GM23338 (cell line): ENCODE measurements at regions not wholly inside any gene's neighbourhood (a gene's known extent, or its start where the extent isn't known, plus 50 kb on each side); places are given as distances from the start of the nearest gene placed in this dataset.

ENCODE experiments used
- ATAC-seq: fragments of 200-7000 bp; cut with Tn5 transposase; 3 replicates; pipeline ENCODE4 v1.9.1; 2020
- DNase-seq: peaks from one replicate; pipeline ENCODE4 v3.0.0-alpha.2; 2015; ENCODE audit warnings: low spot score
- H2AFZ ChIP-seq: fragments of 200-600 bp; sonication (generic); 2 replicates; pipeline ENCODE4 v1.8.0; 2016; ENCODE audit warnings: antibody characterized with exemption, mild to moderate bottlenecking, moderate library complexity
- H3F3A ChIP-seq: fragments of 200-600 bp; sonication (generic); replicated peaks from 2 replicates; pipeline ENCODE4 v1.8.0; 2017; ENCODE audit warnings: antibody characterized with exemption, mixed run types, low read depth
- H3K27ac ChIP-seq: fragments of 200-600 bp; sonication (generic); 2 replicates; pipeline ENCODE4 v1.6.1; 2016; ENCODE audit warnings: low read depth
- H3K27me3 ChIP-seq: fragments of 200-600 bp; sonication (generic); 2 replicates; pipeline ENCODE4 v1.8.0; 2016; ENCODE audit warnings: mild to moderate bottlenecking, mixed run types, moderate library complexity; ENCODE audit not compliant: insufficient read depth
- H3K36me3 ChIP-seq: fragments of 200-600 bp; sonication (generic); 2 replicates; pipeline ENCODE4 v1.8.0; 2016; ENCODE audit warnings: mild to moderate bottlenecking; ENCODE audit not compliant: insufficient read depth
- H3K4me1 ChIP-seq: fragments of 200-600 bp; sonication (generic); 2 replicates; pipeline ENCODE4 v1.8.0; 2016; ENCODE audit warnings: mild to moderate bottlenecking, moderate library complexity; ENCODE audit not compliant: insufficient read depth
- H3K4me2 ChIP-seq: fragments of 200-600 bp; sonication (generic); 2 replicates; pipeline ENCODE4 v1.7.1; 2017; ENCODE audit warnings: mixed run types
- H3K4me3 ChIP-seq: fragments of 200-600 bp; sonication (generic); 2 replicates; pipeline ENCODE4 v1.6.1; 2016; ENCODE audit warnings: mixed run types
- H3K79me2 ChIP-seq: fragments of 200-600 bp; sonication (generic); replicated peaks from 2 replicates; pipeline ENCODE4 v1.8.0; 2017; ENCODE audit warnings: mild to moderate bottlenecking; ENCODE audit not compliant: insufficient read depth
- H3K9me2 ChIP-seq: fragments of 200-600 bp; sonication (generic); 2 replicates; pipeline ENCODE4 v1.8.0; 2017; ENCODE audit not compliant: insufficient read depth
- H4K20me1 ChIP-seq: fragments of 200-600 bp; sonication (generic); replicated peaks from 2 replicates; pipeline ENCODE4 v1.8.0; 2017; ENCODE audit warnings: mild to moderate bottlenecking; ENCODE audit not compliant: insufficient read depth
- H3K27ac Mint-ChIP-seq: 2 replicates; pipeline ENCODE4 v1.8.0; 2020; ENCODE audit warnings: inconsistent platforms, mild to moderate bottlenecking, moderate library complexity, mixed read lengths
- H3K27me3 Mint-ChIP-seq: 3 replicates; pipeline ENCODE4 v1.8.0; 2022; ENCODE audit warnings: low read depth, mild to moderate bottlenecking, moderate library complexity, mixed read lengths, inconsistent platforms; ENCODE audit not compliant: insufficient read depth, poor library complexity
- H3K36me3 Mint-ChIP-seq: 3 replicates; pipeline ENCODE4 v1.8.0; 2021; ENCODE audit warnings: low read depth, mild to moderate bottlenecking, inconsistent platforms, moderate library complexity, mixed read lengths
- H3K4me1 Mint-ChIP-seq: 3 replicates; pipeline ENCODE4 v1.8.0; 2020; ENCODE audit warnings: mild to moderate bottlenecking, inconsistent platforms, mixed read lengths
- H3K4me3 Mint-ChIP-seq: 3 replicates; pipeline ENCODE4 v1.8.0; 2021; ENCODE audit warnings: moderate library complexity, mild to moderate bottlenecking, inconsistent platforms, mixed read lengths
- H3K9me3 Mint-ChIP-seq: 3 replicates; pipeline ENCODE4 v1.8.0; 2020; ENCODE audit warnings: moderate library complexity, mild to moderate bottlenecking, inconsistent platforms, mixed read lengths
- CREB1 ChIP-seq: fragments of 250-450 bp; sonication (Bioruptor Pico); IDR thresholded peaks from 2 replicates; pipeline ENCODE4 v1.5.0; 2020; ENCODE audit warnings: low read depth, mild to moderate bottlenecking, moderate library complexity
- EZH2 ChIP-seq: fragments of 200-600 bp; sonication (generic); IDR thresholded peaks from one replicate; pipeline ENCODE4 v1.8.0; 2017; ENCODE audit warnings: antibody characterized with exemption, mild to moderate bottlenecking, low read depth; ENCODE audit not compliant: unreplicated experiment
- EZH2phosphoT487 ChIP-seq: fragments of 200-600 bp; sonication (generic); IDR thresholded peaks from one replicate; pipeline ENCODE4 v1.8.1; 2018; ENCODE audit warnings: antibody characterized with exemption; ENCODE audit not compliant: unreplicated experiment
- JUNB ChIP-seq: IDR thresholded peaks from one replicate; pipeline ENCODE4 v1.6.1; 2016; ENCODE audit warnings: antibody characterized with exemption; ENCODE audit not compliant: unreplicated experiment
- NANOG ChIP-seq: IDR thresholded peaks from 2 replicates; pipeline ENCODE4 v1.6.1; 2016; ENCODE audit warnings: antibody characterized with exemption, borderline replicate concordance
- POLR2AphosphoS5 ChIP-seq: IDR thresholded peaks from 2 replicates; pipeline ENCODE4 v1.6.1; 2016; ENCODE audit warnings: antibody characterized with exemption, low read depth
- STAT1 ChIP-seq: IDR thresholded peaks from one replicate; pipeline ENCODE4 v1.6.1; 2016; ENCODE audit warnings: antibody characterized with exemption; ENCODE audit not compliant: unreplicated experiment
- ZNF114 ChIP-seq: fragments of 250-450 bp; sonication (Bioruptor Pico); IDR thresholded peaks from 2 replicates; pipeline ENCODE4 v1.5.0; 2020; ENCODE audit warnings: mild to moderate bottlenecking, moderate library complexity
- ZNF331 ChIP-seq: fragments of 250-450 bp; sonication (Bioruptor Pico); IDR thresholded peaks from 2 replicates; pipeline ENCODE4 v1.5.0; 2020; ENCODE audit warnings: low read depth, mild to moderate bottlenecking, moderate library complexity
- TF ChIP-seq, protein P1 (sequence below): IDR thresholded peaks from 2 replicates; pipeline ENCODE4 v1.6.1; 2016; ENCODE audit warnings: antibody characterized with exemption
- TF ChIP-seq, protein P2 (sequence below), 2 experiments: fragments of 200-600 bp in 1 of 2; sonication (generic) in 1 of 2; conservative IDR thresholded peaks; 2 replicates each; pipeline versions ENCODE4 v1.5.1 to v1.6.1; 2016 to 2017; ENCODE audit warnings: antibody characterized with exemption in 2 of 2, low read depth in 2 of 2, mild to moderate bottlenecking in 2 of 2, moderate library complexity in 1 of 2
- TF ChIP-seq, protein P3 (sequence below): IDR thresholded peaks from one replicate; pipeline ENCODE4 v1.6.1; 2018; ENCODE audit warnings: antibody characterized with exemption; ENCODE audit not compliant: unreplicated experiment

DNA sequence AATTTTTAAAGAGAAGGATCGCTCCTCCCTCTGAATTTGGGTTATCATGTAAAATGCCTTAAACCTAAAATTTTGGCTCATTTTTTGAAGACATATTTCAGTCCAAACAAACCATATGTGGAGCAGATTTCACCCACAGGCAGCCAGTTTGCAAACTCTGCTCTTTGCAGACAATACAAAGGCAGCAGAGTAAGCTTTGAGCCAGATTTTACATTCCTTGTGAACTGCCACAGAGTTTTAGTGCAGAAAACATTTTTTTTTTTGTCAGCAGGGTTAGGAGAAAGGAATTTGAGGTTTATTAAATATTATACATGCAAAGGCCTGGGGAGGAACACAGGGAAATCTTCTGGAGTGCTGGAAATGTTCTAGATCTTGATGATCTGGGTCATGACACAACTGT, 171.9 kb upstream of the FN1 start:
- no peak overlapping the region for H3K4me3 Mint-ChIP-seq
- peak overlapping the region; percentile 60; the same call in 1 of the 2 replicates for H3K27ac ChIP-seq
- no peak overlapping the region for H3K27ac Mint-ChIP-seq
- H2AFZ ChIP-seq: no peak overlapping the region
- H3K4me1 ChIP-seq: peaks cover 20% of the 10 kb centered on the region
- H3K9me3 Mint-ChIP-seq: no peaks in the 10 kb centered on the region; the same call in 2 of the 3 replicates
- no peaks in the 10 kb centered on the region for H3K27me3 Mint-ChIP-seq
- H3K27me3 ChIP-seq: no peaks in the 10 kb centered on the region
- H3K79me2 ChIP-seq: no peaks in the 10 kb centered on the region
- no peaks in the 10 kb centered on the region for H3K36me3 ChIP-seq
- no peak overlapping the region for H3K4me3 ChIP-seq
- H3K4me1 Mint-ChIP-seq: peaks cover 19% of the 10 kb centered on the region
- no peak overlapping the region for H3K4me2 ChIP-seq
- TF ChIP-seq STAT1 (no peak), POLR2AphosphoS5 (no peak), EZH2 (no peak), EZH2phosphoT487 (no peak)
- TF ChIP-seq, protein P1, sequence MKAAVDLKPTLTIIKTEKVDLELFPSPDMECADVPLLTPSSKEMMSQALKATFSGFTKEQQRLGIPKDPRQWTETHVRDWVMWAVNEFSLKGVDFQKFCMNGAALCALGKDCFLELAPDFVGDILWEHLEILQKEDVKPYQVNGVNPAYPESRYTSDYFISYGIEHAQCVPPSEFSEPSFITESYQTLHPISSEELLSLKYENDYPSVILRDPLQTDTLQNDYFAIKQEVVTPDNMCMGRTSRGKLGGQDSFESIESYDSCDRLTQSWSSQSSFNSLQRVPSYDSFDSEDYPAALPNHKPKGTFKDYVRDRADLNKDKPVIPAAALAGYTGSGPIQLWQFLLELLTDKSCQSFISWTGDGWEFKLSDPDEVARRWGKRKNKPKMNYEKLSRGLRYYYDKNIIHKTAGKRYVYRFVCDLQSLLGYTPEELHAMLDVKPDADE: no peak
- peaks cover 17% of the 10 kb centered on the region for H3K9me2 ChIP-seq
- ATAC-seq: no peak
- no peaks in the 10 kb centered on the region for H3K36me3 Mint-ChIP-seq
- 0 out of 2 replicates have a peak, but pooled peaks cover 5% of the 10 kb centered on the region for H3F3A ChIP-seq
- DNase-seq: no peak
- no peaks in the 10 kb centered on the region for H4K20me1 ChIP-seq

DNA sequence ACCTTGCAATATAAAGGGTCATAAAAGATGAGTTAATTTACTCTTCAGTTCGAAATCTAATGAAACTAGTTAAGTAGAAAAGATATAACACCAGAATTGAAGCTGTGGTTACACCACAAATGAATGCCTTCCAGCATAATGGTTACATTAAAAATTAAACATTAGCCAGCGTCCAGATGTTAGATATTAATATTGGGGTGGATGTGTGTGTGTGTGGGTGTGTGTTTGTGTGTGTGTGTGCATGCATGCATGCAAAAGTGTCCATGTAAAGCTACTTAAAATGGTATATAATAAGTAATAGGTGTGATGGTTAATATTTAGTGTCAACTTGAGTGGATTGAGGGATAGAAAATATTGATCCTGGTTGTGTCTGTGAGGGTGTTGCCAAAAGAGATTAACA, 170.4 kb upstream of the FN1 start:
- 0 out of 2 replicates have a peak, but pooled peaks cover 5% of the 10 kb centered on the region for H3F3A ChIP-seq
- H3K79me2 ChIP-seq: no peaks in the 10 kb centered on the region
- no peak for ATAC-seq
- no peak overlapping the region for H2AFZ ChIP-seq
- peaks cover 6% of the 10 kb centered on the region for H3K4me1 ChIP-seq
- H3K9me2 ChIP-seq: peaks cover 17% of the 10 kb centered on the region
- H3K27me3 ChIP-seq: no peaks in the 10 kb centered on the region
- H3K4me3 Mint-ChIP-seq: no peak overlapping the region
- no peaks in the 10 kb centered on the region for H4K20me1 ChIP-seq
- no peak overlapping the region for H3K4me2 ChIP-seq
- no peaks in the 10 kb centered on the region for H3K9me3 Mint-ChIP-seq
- H3K4me1 Mint-ChIP-seq: peaks cover 6% of the 10 kb centered on the region
- no peaks in the 10 kb centered on the region for H3K36me3 ChIP-seq
- no peak overlapping the region for H3K27ac Mint-ChIP-seq
- H3K36me3 Mint-ChIP-seq: no peaks in the 10 kb centered on the region
- no peak overlapping the region for H3K27ac ChIP-seq
- H3K4me3 ChIP-seq: no peak overlapping the region
- no peak for DNase-seq
- no peaks in the 10 kb centered on the region for H3K27me3 Mint-ChIP-seq
- TF ChIP-seq STAT1 (no peak), EZH2phosphoT487 (no peak), ZNF114 (no peak), POLR2AphosphoS5 (no peak), CREB1 (no peak), NANOG (no peak), ZNF331 (CRISPR knock-in tag) (no peak), JUNB (no peak), EZH2 (no peak)
- TF ChIP-seq, protein P1: no peak
- TF ChIP-seq, protein P2, sequence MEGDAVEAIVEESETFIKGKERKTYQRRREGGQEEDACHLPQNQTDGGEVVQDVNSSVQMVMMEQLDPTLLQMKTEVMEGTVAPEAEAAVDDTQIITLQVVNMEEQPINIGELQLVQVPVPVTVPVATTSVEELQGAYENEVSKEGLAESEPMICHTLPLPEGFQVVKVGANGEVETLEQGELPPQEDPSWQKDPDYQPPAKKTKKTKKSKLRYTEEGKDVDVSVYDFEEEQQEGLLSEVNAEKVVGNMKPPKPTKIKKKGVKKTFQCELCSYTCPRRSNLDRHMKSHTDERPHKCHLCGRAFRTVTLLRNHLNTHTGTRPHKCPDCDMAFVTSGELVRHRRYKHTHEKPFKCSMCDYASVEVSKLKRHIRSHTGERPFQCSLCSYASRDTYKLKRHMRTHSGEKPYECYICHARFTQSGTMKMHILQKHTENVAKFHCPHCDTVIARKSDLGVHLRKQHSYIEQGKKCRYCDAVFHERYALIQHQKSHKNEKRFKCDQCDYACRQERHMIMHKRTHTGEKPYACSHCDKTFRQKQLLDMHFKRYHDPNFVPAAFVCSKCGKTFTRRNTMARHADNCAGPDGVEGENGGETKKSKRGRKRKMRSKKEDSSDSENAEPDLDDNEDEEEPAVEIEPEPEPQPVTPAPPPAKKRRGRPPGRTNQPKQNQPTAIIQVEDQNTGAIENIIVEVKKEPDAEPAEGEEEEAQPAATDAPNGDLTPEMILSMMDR (conservative IDR thresholded peaks at IDR 0.05; ENCODE audit: low read depth in 2 of 2): no peak
- TF ChIP-seq, protein P3, sequence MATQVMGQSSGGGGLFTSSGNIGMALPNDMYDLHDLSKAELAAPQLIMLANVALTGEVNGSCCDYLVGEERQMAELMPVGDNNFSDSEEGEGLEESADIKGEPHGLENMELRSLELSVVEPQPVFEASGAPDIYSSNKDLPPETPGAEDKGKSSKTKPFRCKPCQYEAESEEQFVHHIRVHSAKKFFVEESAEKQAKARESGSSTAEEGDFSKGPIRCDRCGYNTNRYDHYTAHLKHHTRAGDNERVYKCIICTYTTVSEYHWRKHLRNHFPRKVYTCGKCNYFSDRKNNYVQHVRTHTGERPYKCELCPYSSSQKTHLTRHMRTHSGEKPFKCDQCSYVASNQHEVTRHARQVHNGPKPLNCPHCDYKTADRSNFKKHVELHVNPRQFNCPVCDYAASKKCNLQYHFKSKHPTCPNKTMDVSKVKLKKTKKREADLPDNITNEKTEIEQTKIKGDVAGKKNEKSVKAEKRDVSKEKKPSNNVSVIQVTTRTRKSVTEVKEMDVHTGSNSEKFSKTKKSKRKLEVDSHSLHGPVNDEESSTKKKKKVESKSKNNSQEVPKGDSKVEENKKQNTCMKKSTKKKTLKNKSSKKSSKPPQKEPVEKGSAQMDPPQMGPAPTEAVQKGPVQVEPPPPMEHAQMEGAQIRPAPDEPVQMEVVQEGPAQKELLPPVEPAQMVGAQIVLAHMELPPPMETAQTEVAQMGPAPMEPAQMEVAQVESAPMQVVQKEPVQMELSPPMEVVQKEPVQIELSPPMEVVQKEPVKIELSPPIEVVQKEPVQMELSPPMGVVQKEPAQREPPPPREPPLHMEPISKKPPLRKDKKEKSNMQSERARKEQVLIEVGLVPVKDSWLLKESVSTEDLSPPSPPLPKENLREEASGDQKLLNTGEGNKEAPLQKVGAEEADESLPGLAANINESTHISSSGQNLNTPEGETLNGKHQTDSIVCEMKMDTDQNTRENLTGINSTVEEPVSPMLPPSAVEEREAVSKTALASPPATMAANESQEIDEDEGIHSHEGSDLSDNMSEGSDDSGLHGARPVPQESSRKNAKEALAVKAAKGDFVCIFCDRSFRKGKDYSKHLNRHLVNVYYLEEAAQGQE: no peak
